Activated T-cell treated with anti-CD3 and anti-CD28 coated beads, Interleukin-2, amount 50 U/mL, for 72 hours (primary cell): ENCODE measurements at regions not wholly inside any gene's neighbourhood (a gene's known extent, or its start where the extent isn't known, plus 50 kb on each side); places are given as distances from the start of the nearest gene placed in this dataset.

Experiments
- ATAC-seq, 2 donors: fragments of 150-1000 bp; cut with Tn5 transposase; replicated peaks in 1 of 2; 2 replicates each; pipeline ENCODE4 v1.10.0; 2021; ENCODE audit warnings: moderate library complexity in 2 of 2, mild to moderate bottlenecking in 1 of 2
- DNase-seq, 2 donors: peaks; one replicate each; pipeline ENCODE4 v3.0.0; 2021 to 2022; ENCODE audit warnings: mixed read lengths in 1 of 2
- H3K27ac Mint-ChIP-seq: one replicate; pipeline ENCODE4 v1.8.0; 2022; ENCODE audit warnings: mild to moderate bottlenecking, moderate library complexity, mixed read lengths
- H3K27me3 Mint-ChIP-seq: one replicate; pipeline ENCODE4 v1.8.0; 2022; ENCODE audit warnings: low read depth, mixed read lengths
- H3K36me3 Mint-ChIP-seq, 2 donors: one replicate each; pipeline ENCODE4 v1.8.0; 2022; ENCODE audit warnings: mixed read lengths in 2 of 2, mild to moderate bottlenecking in 1 of 2; ENCODE audit not compliant: insufficient read depth in 2 of 2
- H3K4me1 Mint-ChIP-seq: one replicate; pipeline ENCODE4 v1.8.0; 2022; ENCODE audit warnings: low read depth, mixed read lengths
- H3K4me3 Mint-ChIP-seq, 2 donors: one replicate each; pipeline ENCODE4 v1.8.0; 2022; ENCODE audit warnings: mild to moderate bottlenecking in 2 of 2, mixed read lengths in 2 of 2, moderate library complexity in 2 of 2
- H3K9me3 Mint-ChIP-seq, 2 donors: one replicate each; pipeline ENCODE4 v1.8.0; 2022; ENCODE audit warnings: mixed read lengths in 2 of 2

DNA sequence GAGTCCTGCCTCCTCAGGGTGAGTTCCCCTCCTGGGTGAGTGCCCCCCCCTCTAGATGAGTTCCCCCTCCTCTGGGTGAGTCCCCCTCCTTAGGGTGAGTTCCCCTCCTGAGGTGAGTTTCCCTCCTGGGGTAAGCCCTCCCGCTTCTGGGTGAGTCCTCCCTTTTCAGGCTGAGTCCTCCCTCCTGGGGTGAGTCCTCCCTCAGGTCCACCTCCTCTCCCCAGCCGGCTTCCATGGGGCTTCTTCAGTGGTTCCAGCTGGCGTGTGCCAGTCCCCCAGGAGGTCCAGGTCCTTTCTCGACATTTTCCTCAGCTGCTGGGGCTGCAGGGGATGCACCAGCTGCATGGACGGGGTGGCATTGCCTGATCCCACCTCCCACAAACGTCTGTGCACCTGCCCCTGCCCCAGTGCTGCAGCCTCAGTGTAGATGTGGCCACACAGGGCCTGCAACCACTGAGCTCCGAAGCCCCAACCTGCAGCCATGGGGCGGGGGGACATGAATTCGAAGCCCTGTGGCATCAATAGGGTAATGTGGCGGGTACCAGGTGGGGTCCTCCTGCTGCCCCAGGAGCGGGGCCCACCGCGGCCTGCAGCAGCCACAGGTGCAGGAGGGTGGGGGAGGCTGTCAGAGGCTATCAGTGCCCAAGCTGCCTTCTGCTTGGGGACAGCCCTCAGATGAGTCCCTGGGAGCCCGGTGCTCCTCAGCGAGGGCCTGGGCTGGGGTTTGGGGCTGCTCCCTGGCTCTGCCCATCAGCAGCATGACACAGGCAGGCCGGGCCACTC is 101.3 kb upstream of the FGF3 start:
- Mint-ChIP-seq H3K36me3 (no peaks in the 10 kb centered on the region), H3K27ac (no peak overlapping the region), H3K9me3 (no peaks in the 10 kb centered on the region), H3K4me3 (no peak overlapping the region), H3K4me1 (peaks cover 5% of the 10 kb centered on the region), H3K27me3 (peaks cover 45% of the 10 kb centered on the region)
- no peak for DNase-seq
- no peak for ATAC-seq

DNA sequence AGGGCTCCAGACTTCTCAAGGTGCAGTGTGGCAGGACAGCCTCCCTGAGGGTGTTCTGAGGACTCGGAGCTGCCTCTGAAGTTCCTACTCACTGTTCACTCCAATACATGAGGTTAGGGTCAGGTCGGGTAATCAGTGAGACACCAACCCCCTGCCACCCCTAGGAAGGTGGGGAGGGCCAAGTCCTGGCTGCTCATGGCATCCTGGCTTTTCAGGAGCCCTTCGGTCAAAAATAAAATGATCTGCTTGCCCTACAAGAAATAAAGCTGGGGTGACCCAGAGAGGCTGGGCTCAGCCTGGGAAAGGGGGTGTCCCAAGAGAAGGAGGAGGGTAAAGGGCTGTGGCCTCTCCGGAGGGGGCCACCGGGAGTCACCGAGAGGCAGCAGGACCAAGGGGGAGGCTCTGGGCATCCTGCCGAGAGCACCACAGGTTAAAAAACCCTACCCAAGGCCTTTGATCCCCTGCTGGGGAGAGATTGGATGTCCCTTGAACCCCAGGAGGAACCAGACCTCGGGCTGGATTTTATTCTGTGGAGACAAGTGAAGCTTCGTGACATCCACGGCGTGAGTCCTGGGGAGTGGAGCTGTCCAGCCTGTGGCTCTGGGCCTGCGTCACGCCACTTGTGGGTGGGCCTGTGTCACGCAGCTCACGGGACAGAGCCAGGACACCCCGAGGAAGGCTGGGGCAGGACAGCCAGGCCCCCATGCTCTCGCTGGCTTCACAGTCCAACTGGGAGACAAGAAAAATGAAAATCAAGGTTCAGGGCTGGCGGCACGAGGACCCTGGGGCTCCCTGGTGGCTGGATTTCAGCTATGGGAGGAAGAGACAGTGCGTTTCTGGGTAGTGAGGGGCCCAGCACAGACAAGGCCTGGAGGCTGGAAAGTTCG is 102.2 kb upstream of the FGF3 start:
- DNase-seq, result no peak
- ATAC-seq, result no peak
- H3K4me1 Mint-ChIP-seq, result peaks cover 6% of the 10 kb centered on the region
- no peak overlapping the region for H3K27ac Mint-ChIP-seq
- H3K9me3 Mint-ChIP-seq, result no peaks in the 10 kb centered on the region
- H3K36me3 Mint-ChIP-seq, result no peaks in the 10 kb centered on the region
- no peak overlapping the region for H3K4me3 Mint-ChIP-seq
- H3K27me3 Mint-ChIP-seq, result peaks cover 48% of the 10 kb centered on the region

DNA sequence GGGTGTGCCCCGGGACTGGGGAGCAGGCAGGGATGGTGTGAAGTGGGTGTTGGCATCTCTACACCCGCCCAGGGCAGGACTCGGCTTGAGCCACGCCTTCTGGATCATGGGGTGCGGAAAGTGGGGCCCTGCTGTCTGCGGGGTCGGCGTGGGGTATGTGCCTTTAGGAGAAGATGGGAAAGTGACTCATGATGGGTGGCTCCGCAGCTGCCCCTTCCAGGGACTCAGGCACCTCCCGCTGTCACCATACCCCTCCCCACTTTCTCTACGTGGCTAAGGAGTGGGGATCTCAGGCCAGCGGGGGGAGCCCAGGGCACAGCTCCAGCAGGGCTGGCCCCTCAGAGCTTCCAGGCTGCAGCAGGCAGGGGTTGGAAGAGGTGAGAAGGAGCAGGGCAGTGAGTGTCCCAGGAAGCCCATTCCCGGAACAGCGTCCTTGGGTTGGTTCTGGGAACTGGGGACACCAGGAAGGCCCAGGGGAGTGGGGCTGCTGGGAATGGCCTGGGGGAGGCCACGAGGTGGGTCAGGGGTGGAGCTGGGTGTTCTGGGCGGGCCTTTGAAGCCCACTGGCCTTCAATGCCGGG is 102.9 kb upstream of the FGF3 start:
- no peaks in the 10 kb centered on the region for H3K36me3 Mint-ChIP-seq
- H3K27ac Mint-ChIP-seq, result no peak overlapping the region
- no peak for DNase-seq

DNA sequence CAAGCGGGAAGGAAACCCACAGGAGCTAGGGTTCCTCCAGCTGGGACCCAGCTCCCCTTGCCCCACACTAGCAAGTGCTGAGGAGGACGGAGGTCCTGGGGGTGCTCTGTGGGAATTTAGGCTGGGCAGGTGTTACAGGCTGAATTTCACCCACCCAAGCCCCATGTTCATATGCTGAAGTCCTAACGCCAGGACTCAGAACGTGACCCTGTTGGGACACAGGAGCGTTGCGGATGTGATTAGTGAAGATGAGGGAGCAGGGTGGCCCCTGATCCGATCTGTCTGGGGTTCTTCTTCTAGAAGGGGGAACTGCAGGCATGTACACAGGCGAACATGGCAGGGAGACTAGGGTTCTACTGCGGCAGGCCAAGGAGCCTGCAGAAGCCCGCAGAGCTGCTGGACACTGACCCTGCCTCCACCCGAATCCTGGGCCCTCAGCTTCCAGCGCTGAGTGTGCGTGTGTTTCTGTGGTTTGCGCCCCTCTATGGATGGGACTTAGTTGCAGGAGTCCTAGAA is 103.4 kb upstream of the FGF3 start:
- H3K4me3 Mint-ChIP-seq, result no peak overlapping the region
- no peak for DNase-seq
- H3K36me3 Mint-ChIP-seq, result no peaks in the 10 kb centered on the region
- no peak for ATAC-seq
- peaks cover 6% of the 10 kb centered on the region for H3K4me1 Mint-ChIP-seq
- H3K27me3 Mint-ChIP-seq, result peaks cover 43% of the 10 kb centered on the region
- H3K27ac Mint-ChIP-seq, result no peak overlapping the region
- no peaks in the 10 kb centered on the region for H3K9me3 Mint-ChIP-seq

More for the DNA sequence above, 102.9 kb upstream of the FGF3 start:
- Mint-ChIP-seq H3K4me1 (peaks cover 6% of the 10 kb centered on the region), H3K27me3 (peaks cover 45% of the 10 kb centered on the region), H3K4me3 (no peak overlapping the region), H3K9me3 (no peaks in the 10 kb centered on the region)
- ATAC-seq, result no peak

DNA sequence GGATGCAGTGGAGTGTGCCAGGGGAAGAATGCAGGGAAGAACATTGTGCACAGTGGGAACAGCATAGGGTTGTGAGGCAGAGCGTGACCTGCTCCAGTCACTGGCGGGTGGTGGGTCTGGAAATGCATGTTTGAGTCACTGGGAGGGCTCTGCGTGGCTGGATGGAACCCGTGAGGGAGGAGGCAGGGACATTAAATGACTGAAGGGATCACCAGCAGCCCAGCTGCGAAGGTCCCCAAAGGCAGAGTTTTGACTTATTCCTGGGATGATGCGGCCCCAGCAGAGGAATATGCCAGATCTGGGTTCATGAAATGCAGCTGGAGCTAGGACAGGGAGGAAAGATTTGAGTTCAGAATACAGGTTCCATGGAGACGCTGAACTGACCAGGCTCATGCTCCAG is 104.0 kb upstream of the FGF3 start:
- Mint-ChIP-seq H3K36me3 (no peaks in the 10 kb centered on the region), H3K27ac (no peak overlapping the region), H3K4me3 (no peak overlapping the region), H3K9me3 (no peaks in the 10 kb centered on the region), H3K27me3 (peaks cover 46% of the 10 kb centered on the region), H3K4me1 (peaks cover 6% of the 10 kb centered on the region)
- ATAC-seq (no peak), DNase-seq (no peak)

DNA sequence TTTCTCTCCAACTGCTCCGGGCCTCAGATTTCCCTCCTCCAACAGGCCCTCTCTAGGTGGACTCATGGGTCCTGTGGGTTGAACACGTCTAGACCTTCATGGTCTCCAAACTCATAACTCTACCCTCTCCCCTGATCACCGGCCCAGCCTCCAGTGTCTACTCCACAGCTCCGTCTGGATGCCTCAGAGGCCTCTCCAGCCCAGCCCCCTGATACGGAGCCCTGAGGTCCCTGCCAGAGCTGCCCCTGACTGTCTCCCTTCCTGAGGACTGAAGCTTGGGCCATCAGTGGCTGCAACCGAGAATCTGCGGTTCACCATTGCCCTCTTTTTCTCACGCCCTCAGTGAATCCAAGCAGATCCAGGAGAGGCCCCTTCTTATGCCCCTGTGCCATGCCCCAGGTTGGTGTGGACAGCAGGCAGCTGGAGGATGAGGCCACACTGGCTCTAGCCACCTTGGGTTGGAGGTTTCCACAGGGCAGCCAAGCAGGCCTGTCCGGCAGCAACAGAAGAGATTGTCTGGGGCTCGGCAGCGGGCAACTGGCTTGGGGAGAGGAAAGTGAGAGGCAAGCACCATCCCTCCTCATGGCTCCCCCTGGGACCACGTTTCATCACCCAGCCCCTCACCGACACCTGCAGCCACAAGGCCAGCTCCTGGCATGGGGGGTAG is 104.6 kb upstream of the FGF3 start:
- no peaks in the 10 kb centered on the region for H3K36me3 Mint-ChIP-seq
- H3K27me3 Mint-ChIP-seq, result peaks cover 46% of the 10 kb centered on the region
- no peak overlapping the region for H3K27ac Mint-ChIP-seq
- H3K4me1 Mint-ChIP-seq, result peaks cover 6% of the 10 kb centered on the region
- ATAC-seq (no peak), DNase-seq (no peak)
- no peak overlapping the region for H3K4me3 Mint-ChIP-seq
- no peaks in the 10 kb centered on the region for H3K9me3 Mint-ChIP-seq

DNA sequence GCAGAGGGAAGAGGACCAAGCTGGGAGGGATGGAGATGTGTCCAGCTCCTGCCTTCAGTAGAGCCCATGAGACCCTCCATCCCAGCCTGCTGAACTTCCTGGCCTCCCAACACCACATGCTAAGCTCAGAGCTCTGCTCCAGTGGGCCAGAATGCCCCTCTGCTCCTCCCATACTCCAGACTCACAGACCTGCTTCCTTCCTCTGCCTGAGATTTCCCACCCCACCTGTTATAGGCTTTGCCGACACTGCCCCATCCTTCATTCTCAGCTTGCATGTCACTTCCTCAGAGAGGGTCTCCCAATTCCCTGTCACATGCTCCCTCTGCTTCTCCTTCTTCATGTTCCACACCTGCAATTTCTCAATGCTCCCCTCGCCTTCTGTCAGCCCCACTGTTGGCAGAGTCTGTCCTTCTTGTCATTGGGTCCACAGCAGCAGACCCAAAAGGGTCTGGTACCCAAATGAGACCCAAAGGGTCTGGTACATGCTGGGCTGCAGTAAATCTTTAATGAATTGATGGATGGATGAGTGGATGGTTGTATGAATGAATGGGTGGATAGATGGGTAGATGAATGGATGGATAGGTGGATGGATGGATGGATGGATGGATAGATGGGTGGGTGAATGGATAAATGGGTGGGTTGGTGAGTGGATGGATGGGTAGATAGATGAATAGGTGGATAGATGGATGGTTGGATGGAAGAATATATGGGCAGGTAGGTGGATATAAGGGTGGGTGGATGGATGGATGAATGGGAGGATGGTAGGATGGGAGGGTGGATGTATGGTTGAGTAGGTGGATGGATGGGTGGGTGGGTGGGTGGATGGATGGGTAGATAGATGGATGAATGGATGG is 105.3 kb upstream of the FGF3 start:
- ATAC-seq (no peak), DNase-seq (no peak)
- no peaks in the 10 kb centered on the region for H3K9me3 Mint-ChIP-seq
- H3K4me3 Mint-ChIP-seq, result no peak overlapping the region
- H3K36me3 Mint-ChIP-seq, result no peaks in the 10 kb centered on the region
- peaks cover 6% of the 10 kb centered on the region for H3K4me1 Mint-ChIP-seq
- peaks cover 46% of the 10 kb centered on the region for H3K27me3 Mint-ChIP-seq
- no peak overlapping the region for H3K27ac Mint-ChIP-seq

DNA sequence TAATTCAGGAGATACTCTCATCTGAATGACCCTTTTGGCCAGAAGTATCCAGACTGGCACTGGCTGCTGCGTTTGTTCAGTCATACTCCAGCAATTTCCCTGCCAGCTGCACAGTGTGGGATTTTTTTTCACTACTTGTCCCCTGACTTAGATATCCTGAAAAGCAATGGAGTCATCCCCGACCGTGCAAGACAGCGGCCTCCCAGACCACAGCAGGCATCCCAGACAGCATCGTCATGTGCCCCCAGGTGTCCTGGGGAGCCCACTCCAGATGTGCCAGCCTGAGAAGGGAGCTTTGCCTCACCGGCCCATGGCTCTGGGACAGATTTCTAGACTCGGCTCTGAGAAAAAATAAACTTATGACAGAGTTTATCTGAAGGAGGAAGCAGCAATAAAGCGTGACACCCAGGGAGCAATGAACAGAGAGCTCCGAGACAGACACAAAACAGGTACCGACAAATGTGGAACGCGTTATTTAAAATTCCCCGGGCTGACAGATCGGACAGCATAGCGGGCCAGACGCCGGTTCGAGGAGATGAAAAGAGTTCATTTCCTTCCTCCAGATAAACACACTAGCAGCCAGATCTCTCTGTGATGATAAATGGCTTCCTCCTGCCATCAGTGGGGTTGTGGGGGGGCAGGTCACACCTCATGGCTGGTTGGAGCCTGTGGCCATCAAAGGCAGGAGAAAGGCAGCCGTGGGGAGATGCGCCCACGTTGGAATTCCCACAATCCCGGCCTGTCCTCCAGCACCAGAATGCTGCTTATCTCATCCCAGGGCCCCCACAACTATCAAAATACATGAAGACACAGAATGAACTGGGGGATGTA is 106.4 kb upstream of the FGF3 start:
- H3K36me3 Mint-ChIP-seq, result no peaks in the 10 kb centered on the region
- H3K4me3 Mint-ChIP-seq, result peak overlapping the region in 1 of 2 donors; percentile 34

DNA sequence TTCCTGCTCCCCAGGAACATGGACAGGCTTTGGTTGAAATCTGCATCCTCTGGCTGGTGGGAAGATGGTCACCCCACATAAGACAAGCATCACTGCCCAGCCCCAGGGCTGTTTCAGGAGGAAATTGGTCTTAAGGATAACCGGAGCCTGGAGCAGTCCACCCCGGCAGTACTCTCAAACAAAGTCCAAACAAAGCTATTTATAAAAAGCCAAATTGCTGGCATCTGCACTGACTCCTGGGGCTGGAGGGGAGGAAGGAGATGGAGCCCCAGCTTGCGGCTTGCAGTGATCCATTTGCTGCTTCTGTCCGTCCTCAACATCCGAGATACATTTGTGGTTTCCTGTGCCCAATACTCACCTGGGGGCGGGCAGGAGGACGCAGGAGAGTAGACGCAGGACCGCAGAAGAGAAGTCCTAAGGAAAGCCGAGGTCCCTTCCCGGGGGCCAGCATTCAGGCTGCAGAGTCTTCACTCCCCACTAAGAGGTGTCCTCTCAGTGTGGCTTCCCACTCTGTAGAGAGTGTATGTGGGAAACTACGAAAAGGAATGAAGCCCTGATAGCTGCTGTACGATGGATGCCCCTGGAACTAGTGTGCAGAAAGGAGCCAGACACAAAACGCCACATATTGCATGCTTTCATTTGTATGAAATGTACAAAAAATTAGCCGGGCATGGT is 107.3 kb upstream of the FGF3 start:
- Mint-ChIP-seq H3K36me3 (no peaks in the 10 kb centered on the region), H3K27me3 (peaks cover 46% of the 10 kb centered on the region), H3K4me1 (peaks cover 6% of the 10 kb centered on the region), H3K4me3 (no peak overlapping the region), H3K27ac (no peak overlapping the region), H3K9me3 (no peaks in the 10 kb centered on the region)
- ATAC-seq (no peak), DNase-seq (no peak)

More for the DNA sequence above, 106.4 kb upstream of the FGF3 start:
- Mint-ChIP-seq H3K9me3 (no peaks in the 10 kb centered on the region), H3K27ac (no peak overlapping the region), H3K27me3 (peaks cover 46% of the 10 kb centered on the region), H3K4me1 (peaks cover 6% of the 10 kb centered on the region)
- no peak for DNase-seq
- no peak for ATAC-seq

DNA sequence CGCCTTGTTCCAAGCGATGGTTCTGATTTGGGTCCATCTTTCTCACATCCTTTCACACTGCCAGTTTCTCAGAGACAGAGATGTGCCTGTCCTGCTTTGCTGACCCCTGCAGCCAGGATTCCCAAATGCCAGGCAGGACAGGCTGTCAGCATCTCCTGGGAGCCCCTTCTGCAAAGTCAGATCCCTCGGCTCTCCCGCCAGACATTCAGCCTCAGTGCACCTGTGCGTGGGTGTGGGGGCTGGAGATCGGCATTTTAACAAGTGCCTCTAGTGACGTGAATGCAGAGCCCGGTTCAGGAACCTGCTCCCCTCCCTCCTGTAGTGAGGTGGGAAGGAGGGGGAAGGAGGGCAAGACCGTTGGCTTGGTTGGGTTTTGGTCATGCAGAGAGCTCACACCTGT is 108.9 kb upstream of the FGF3 start:
- ATAC-seq (no peak), DNase-seq (no peak)
- peaks cover 6% of the 10 kb centered on the region for H3K4me1 Mint-ChIP-seq
- no peaks in the 10 kb centered on the region for H3K36me3 Mint-ChIP-seq
- no peaks in the 10 kb centered on the region for H3K9me3 Mint-ChIP-seq
- no peak overlapping the region for H3K27ac Mint-ChIP-seq
- peaks cover 41% of the 10 kb centered on the region for H3K27me3 Mint-ChIP-seq
- H3K4me3 Mint-ChIP-seq, result no peak overlapping the region

DNA sequence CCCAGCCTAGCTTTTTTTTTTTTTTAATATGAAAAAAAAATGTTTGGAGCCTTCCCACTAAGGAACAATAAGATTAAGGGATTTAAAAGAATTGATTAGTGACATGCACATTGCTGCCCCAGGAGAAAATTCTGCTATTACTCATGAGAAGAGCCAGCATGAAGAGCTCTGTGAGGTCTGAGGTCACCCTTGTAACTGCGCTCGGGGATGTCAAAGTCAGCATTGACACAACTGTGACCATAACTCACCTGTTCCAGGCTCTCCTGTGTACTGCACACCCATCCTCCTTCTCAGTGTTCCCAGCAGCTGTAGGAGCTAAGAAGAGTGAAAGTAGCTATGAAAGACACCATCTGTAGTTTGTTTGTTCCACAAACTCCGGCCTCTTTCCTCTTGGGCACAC is 109.8 kb upstream of the FGF3 start:
- ATAC-seq, result no peak
- Mint-ChIP-seq H3K27me3 (peaks cover 41% of the 10 kb centered on the region), H3K27ac (no peak overlapping the region), H3K9me3 (no peaks in the 10 kb centered on the region), H3K36me3 (no peaks in the 10 kb centered on the region), H3K4me1 (peaks cover 6% of the 10 kb centered on the region), H3K4me3 (no peak overlapping the region)
- DNase-seq, result no peak
